ENCODE measurements at regions not wholly inside any gene's neighbourhood (a gene's known extent, or its start where the extent isn't known, plus 50 kb on each side); places are given as distances from the start of the nearest gene placed in this dataset.

DNA sequence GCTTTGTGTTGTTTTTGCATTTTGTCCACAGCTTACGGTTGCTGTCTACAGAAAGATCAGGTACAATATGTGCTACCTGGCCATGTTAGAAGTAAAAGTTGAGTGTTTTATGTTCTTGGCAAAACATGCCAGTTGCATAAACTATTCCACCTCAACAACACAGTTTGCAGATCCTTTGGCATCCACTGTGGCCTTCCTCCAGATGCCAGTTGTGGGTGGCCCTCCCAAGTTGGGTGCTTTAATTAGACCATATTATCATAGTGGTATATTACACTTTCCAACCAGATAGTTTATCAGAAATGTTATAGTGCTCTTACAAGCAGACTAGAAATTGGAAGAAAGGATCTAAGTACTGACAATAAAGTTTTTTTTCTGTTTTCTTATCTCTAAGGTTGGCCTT, 386.9 kb upstream of the KCNN2 start:
- Histone ChIP-seq H3K4me1 (ENCODE audit: control insufficient read depth, insufficient read depth, low read length) (no peaks in the 10 kb centered on the region), H3K4me3 (ENCODE audit: low read length) (no peak overlapping the region), H3K9me3 (replicated peaks; ENCODE audit: low read length) (no peaks in the 10 kb centered on the region), H3K4me2 (ENCODE audit: low read length) (no peak overlapping the region), H3K36me3 (ENCODE audit: insufficient read depth, low read length) (no peaks in the 10 kb centered on the region), H3K27me3 (ENCODE audit: control insufficient read depth, insufficient read depth, low read length) (no peaks in the 10 kb centered on the region), H3K9ac (ENCODE audit: low read depth, low read length) (no peak overlapping the region)

DNA sequence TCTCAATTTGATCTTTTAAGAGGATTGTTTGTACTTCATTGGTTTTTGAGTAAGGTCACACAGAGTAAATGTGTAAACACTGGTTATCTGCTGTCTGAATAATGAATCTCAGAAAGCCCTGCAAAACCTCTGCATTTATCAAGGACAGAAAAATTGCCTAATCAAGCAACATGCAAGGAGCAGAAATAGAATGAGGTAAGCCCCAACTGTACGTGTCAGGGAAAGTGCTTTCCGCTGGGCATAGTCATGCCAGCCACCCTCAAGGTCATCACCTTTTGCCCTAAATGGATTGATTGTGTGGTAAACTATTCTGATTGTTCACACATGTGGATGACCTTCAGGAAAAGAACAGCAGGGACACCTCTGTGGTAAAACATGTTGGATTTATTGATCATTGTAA, 376.9 kb upstream of the KCNN2 start:
- H3K9me3 ChIP-seq (replicated peaks; ENCODE audit: low read length) = no peaks in the 10 kb centered on the region
- H3K4me1 ChIP-seq (ENCODE audit: control insufficient read depth, insufficient read depth, low read length) = no peaks in the 10 kb centered on the region
- no peak overlapping the region for H3K4me3 ChIP-seq (ENCODE audit: low read length)
- no peak overlapping the region for H3K9ac ChIP-seq (ENCODE audit: low read depth, low read length)
- no peak overlapping the region for H3K4me2 ChIP-seq (ENCODE audit: low read length)
- no peaks in the 10 kb centered on the region for H3K36me3 ChIP-seq (ENCODE audit: insufficient read depth, low read length)
- no peaks in the 10 kb centered on the region for H3K27me3 ChIP-seq (ENCODE audit: control insufficient read depth, insufficient read depth, low read length)

DNA sequence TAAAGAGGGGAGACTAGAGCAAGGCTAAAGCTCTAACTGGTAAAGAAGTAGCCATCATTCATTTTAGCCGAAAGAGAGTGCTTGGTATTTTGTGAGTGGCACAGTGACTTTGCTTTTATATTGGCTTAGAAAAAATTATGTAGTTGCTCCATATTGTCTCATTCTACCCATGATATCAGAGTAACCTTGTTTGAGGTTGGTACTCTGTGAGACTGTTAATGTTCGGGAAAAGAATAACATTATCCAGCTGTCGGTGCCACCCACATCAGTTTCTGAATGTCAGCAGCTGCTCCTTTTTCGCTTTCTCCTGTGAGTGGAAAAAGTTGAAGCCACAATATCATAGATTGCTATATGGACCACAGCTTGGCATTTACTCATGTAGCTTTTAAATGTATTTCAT, 376.4 kb upstream of the KCNN2 start:
- H3K27me3 ChIP-seq (ENCODE audit: control insufficient read depth, insufficient read depth, low read length) = no peaks in the 10 kb centered on the region
- no peak overlapping the region for H3K9ac ChIP-seq (ENCODE audit: low read depth, low read length)
- no peak overlapping the region for H3K4me2 ChIP-seq (ENCODE audit: low read length)
- no peaks in the 10 kb centered on the region for H3K36me3 ChIP-seq (ENCODE audit: insufficient read depth, low read length)
- no peaks in the 10 kb centered on the region for H3K4me1 ChIP-seq (ENCODE audit: control insufficient read depth, insufficient read depth, low read length)
- H3K4me3 ChIP-seq (ENCODE audit: low read length) = no peak overlapping the region
- H3K9me3 ChIP-seq (replicated peaks; ENCODE audit: low read length) = no peaks in the 10 kb centered on the region

DNA sequence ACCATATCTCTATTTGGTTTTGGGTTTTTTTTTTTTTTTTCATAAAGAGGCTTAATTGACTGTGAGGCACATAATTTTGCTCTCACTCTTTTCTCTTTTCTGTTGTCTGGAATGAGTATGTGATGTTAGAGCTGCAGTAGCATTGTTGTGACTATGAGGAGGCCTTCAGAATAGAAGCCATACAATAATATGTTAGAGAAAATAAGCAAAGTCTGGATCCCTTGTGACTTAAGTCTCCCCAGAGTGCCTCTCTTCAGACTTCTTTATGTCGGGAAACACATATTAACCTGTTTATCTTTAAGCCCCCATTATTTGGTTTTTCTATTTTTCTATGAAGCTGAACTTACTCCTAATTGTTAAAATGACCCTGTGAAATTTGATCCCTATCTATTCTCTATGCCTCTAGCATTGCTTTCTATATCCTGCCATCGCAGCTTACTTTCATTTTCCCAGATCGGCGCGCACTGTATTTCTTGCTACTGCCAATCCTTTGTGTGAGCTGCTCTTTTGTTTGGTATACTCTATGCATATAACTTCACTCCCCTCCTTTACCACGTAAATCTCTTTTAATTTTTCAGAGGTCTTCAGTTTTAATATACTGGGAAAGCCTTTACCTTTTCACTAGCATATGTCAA, 372.5 kb upstream of the KCNN2 start:
- no peaks in the 10 kb centered on the region for H3K4me1 ChIP-seq (ENCODE audit: control insufficient read depth, insufficient read depth, low read length)
- peaks cover 4% of the 10 kb centered on the region for H3K9me3 ChIP-seq (replicated peaks; ENCODE audit: low read length)
- no peak overlapping the region for H3K9ac ChIP-seq (ENCODE audit: low read depth, low read length)
- H3K36me3 ChIP-seq (ENCODE audit: insufficient read depth, low read length) = no peaks in the 10 kb centered on the region
- H3K4me2 ChIP-seq (ENCODE audit: low read length) = no peak overlapping the region
- H3K4me3 ChIP-seq (ENCODE audit: low read length) = no peak overlapping the region
- no peaks in the 10 kb centered on the region for H3K27me3 ChIP-seq (ENCODE audit: control insufficient read depth, insufficient read depth, low read length)

DNA sequence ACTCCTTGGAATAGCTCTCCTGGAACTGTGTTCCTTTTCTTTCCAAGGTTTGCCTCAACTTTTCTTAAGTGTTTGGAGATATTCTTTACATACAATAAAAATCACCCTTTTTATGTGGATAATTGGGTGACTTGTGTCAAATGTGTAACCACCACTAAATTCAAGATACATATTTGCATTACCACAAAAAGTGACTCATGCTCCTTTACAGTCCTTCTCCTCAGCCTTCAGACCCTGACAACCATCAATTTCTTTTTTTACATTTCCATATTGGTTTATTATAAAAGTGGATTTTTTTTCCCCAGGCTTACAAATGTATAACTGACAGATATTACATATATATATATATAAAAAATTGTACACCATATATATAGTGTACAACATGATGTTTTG, 372.0 kb upstream of the KCNN2 start:
- Histone ChIP-seq H3K9ac (ENCODE audit: low read depth, low read length) (no peak overlapping the region), H3K36me3 (ENCODE audit: insufficient read depth, low read length) (no peaks in the 10 kb centered on the region), H3K27me3 (ENCODE audit: control insufficient read depth, insufficient read depth, low read length) (no peaks in the 10 kb centered on the region), H3K9me3 (replicated peaks; ENCODE audit: low read length) (peaks cover 4% of the 10 kb centered on the region), H3K4me3 (ENCODE audit: low read length) (no peak overlapping the region), H3K4me2 (ENCODE audit: low read length) (no peak overlapping the region), H3K4me1 (ENCODE audit: control insufficient read depth, insufficient read depth, low read length) (no peaks in the 10 kb centered on the region)

DNA sequence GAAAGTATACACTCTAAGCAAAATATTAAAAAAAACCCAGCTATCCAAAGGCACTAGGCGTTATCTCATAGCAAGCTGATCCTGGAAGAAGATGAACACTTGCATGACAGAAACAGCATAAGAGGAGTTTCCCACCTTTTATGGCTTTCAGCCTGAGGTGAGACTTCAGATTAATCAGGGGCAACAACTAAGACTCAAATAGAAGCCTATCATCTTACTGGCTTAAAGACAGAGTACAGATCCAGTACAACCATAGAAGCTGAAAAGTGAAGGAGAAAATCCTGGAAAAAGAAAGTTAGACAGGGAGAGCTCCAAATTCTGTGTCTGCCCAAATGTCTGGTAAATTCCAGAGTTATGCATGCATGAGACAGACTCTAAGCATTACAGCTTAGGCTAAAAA, 360.8 kb upstream of the KCNN2 start:
- no peaks in the 10 kb centered on the region for H3K4me1 ChIP-seq (ENCODE audit: control insufficient read depth, insufficient read depth, low read length)
- H3K4me3 ChIP-seq (ENCODE audit: low read length) = no peak overlapping the region
- no peaks in the 10 kb centered on the region for H3K27me3 ChIP-seq (ENCODE audit: control insufficient read depth, insufficient read depth, low read length)
- H3K9me3 ChIP-seq (replicated peaks; ENCODE audit: low read length) = no peaks in the 10 kb centered on the region
- no peak overlapping the region for H3K4me2 ChIP-seq (ENCODE audit: low read length)
- no peak overlapping the region for H3K9ac ChIP-seq (ENCODE audit: low read depth, low read length)
- H3K36me3 ChIP-seq (ENCODE audit: insufficient read depth, low read length) = no peaks in the 10 kb centered on the region

DNA sequence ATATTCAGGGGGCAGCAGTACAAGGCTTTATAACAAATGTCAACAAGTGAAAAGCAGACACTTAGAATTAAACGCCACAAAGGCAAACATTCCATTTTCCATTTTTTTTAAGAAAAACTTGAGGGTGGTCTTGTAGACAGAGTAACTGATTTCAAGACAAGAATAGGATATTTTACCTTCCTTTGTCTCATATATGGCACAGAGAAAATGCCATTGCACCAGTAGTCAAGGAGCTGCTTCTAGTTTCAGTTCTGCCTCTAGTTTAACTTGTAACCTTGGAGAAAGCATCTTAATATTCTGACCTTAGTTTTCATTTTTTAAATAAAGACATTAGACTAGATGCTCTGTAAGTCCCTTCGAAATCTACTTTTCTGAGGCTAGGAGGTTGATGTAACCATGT, 355.3 kb upstream of the KCNN2 start:
- no peaks in the 10 kb centered on the region for H3K9me3 ChIP-seq (replicated peaks; ENCODE audit: low read length)
- H3K36me3 ChIP-seq (ENCODE audit: insufficient read depth, low read length) = no peaks in the 10 kb centered on the region
- no peak overlapping the region for H3K4me2 ChIP-seq (ENCODE audit: low read length)
- no peak overlapping the region for H3K9ac ChIP-seq (ENCODE audit: low read depth, low read length)
- no peaks in the 10 kb centered on the region for H3K27me3 ChIP-seq (ENCODE audit: control insufficient read depth, insufficient read depth, low read length)
- H3K4me3 ChIP-seq (ENCODE audit: low read length) = no peak overlapping the region
- no peaks in the 10 kb centered on the region for H3K4me1 ChIP-seq (ENCODE audit: control insufficient read depth, insufficient read depth, low read length)

DNA sequence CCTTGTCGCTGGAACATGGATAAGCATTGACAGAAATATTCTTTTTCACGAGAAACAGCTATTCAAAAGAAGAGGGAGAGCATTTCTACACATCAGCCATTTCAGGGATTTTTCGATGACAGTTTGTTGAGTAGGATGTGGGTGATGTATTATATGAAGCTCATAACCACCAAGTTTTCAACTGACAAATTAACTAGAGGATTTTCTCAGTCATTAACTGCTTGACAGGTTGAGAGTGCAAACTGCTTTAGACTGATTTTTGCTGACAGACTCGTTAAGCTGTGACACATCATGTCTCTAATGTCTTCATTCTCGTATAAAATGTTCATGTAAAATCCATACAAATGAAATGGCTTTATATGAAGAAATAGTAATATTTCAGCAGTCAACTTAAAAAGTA, 354.2 kb upstream of the KCNN2 start:
- Histone ChIP-seq H3K36me3 (ENCODE audit: insufficient read depth, low read length) (no peaks in the 10 kb centered on the region), H3K9me3 (replicated peaks; ENCODE audit: low read length) (no peaks in the 10 kb centered on the region), H3K27me3 (ENCODE audit: control insufficient read depth, insufficient read depth, low read length) (no peaks in the 10 kb centered on the region), H3K9ac (ENCODE audit: low read depth, low read length) (no peak overlapping the region), H3K4me2 (ENCODE audit: low read length) (no peak overlapping the region), H3K4me3 (ENCODE audit: low read length) (no peak overlapping the region), H3K4me1 (ENCODE audit: control insufficient read depth, insufficient read depth, low read length) (no peaks in the 10 kb centered on the region)

DNA sequence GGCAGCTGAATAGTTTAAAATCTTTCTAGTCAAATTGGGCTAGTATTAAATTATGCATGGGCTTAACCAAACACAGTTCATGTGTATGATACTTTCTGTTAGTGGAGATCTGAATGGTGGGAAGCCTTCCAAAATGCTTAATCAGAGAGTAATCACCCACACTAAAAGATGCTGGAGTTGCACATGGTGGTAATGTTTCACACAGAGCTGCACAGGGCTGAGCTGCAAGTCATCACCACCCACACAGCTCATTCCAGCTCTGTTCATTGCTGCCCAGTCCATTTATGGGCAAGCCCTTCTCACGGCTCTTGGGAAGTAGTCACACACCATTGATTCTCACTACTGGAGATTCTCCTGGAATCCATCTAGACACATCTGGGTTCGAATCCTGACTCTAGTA, 351.5 kb upstream of the KCNN2 start:
- Histone ChIP-seq H3K9ac (ENCODE audit: low read depth, low read length) (no peak overlapping the region), H3K27me3 (ENCODE audit: control insufficient read depth, insufficient read depth, low read length) (no peaks in the 10 kb centered on the region), H3K4me3 (ENCODE audit: low read length) (no peak overlapping the region), H3K4me1 (ENCODE audit: control insufficient read depth, insufficient read depth, low read length) (no peaks in the 10 kb centered on the region), H3K36me3 (ENCODE audit: insufficient read depth, low read length) (no peaks in the 10 kb centered on the region), H3K9me3 (replicated peaks; ENCODE audit: low read length) (no peaks in the 10 kb centered on the region), H3K4me2 (ENCODE audit: low read length) (no peak overlapping the region)

DNA sequence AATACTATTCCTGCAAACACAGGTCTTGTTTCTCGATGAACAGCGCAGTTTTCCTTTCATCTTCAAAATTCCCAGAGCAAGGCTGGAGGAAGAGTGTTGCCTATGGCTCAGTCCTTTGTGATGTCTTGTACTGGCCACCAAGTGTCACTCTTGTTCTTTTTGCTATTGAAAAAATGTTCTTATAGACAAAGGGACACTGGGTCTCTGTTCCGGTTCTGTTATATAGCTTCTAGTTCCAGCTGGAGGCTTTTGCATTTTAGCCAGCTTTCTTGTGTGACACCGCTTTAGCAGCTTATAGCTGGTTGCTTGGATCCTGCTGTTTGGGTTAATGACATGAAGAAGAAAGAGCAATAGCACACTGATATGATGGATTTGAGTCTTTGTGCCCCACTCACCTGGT, 343.7 kb upstream of the KCNN2 start:
- Histone ChIP-seq H3K4me3 (ENCODE audit: low read length) (no peak overlapping the region), H3K4me2 (ENCODE audit: low read length) (no peak overlapping the region), H3K4me1 (ENCODE audit: control insufficient read depth, insufficient read depth, low read length) (no peaks in the 10 kb centered on the region), H3K9me3 (replicated peaks; ENCODE audit: low read length) (no peaks in the 10 kb centered on the region), H3K9ac (ENCODE audit: low read depth, low read length) (no peak overlapping the region), H3K36me3 (ENCODE audit: insufficient read depth, low read length) (no peaks in the 10 kb centered on the region), H3K27me3 (ENCODE audit: control insufficient read depth, insufficient read depth, low read length) (no peaks in the 10 kb centered on the region)

DNA sequence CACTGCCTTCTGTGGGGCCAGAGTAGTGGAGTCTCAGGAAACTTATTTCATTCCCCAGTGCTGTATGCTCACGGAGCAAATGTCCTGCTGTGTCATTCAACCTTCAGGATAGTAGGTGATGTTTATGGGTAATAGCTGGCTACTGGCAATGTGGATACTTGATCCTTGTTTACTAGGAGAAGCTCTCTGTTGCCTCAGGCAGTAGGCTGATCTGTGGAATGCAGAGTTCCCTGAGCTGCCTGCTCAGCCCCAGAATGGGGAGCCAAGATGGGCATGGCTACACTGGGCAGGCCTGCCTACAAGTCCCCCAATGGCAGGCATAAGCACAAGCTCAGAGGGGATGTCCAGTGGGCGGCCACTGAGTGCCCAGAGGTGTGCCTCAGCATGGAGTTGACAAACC, 323.1 kb upstream of the KCNN2 start:
- no peaks in the 10 kb centered on the region for H3K27me3 ChIP-seq (ENCODE audit: control insufficient read depth, insufficient read depth, low read length)
- no peak overlapping the region for H3K4me2 ChIP-seq (ENCODE audit: low read length)
- H3K4me3 ChIP-seq (ENCODE audit: low read length) = no peak overlapping the region
- no peaks in the 10 kb centered on the region for H3K4me1 ChIP-seq (ENCODE audit: control insufficient read depth, insufficient read depth, low read length)
- H3K36me3 ChIP-seq (ENCODE audit: insufficient read depth, low read length) = no peaks in the 10 kb centered on the region
- H3K9me3 ChIP-seq (replicated peaks; ENCODE audit: low read length) = no peaks in the 10 kb centered on the region
- no peak overlapping the region for H3K9ac ChIP-seq (ENCODE audit: low read depth, low read length)

DNA sequence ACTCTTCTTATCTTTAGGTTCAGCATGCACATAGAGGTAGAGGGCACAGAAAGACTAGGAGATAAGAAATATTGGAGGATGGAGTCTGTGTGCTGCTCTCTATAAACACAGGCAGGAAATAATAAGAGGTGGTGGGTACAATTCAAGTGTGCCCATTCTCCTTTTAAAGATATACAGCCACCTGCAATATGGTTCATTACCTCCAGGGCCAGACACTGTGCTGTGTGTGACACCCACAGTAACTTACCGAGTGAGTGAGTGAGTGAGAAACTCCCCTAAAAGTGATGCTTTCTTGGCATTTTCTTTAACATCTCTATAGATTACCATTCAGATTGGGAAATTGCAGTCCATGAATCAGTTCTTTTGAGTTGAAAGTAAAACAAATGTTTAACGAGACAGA, 311.8 kb upstream of the KCNN2 start:
- Histone ChIP-seq H3K36me3 (ENCODE audit: insufficient read depth, low read length) (no peaks in the 10 kb centered on the region), H3K9me3 (replicated peaks; ENCODE audit: low read length) (no peaks in the 10 kb centered on the region), H3K9ac (ENCODE audit: low read depth, low read length) (no peak overlapping the region), H3K4me1 (ENCODE audit: control insufficient read depth, insufficient read depth, low read length) (no peaks in the 10 kb centered on the region), H3K4me3 (ENCODE audit: low read length) (no peak overlapping the region), H3K4me2 (ENCODE audit: low read length) (no peak overlapping the region), H3K27me3 (ENCODE audit: control insufficient read depth, insufficient read depth, low read length) (peaks cover 14% of the 10 kb centered on the region)

Measured in skeletal muscle satellite cell (primary cell).